SU-DHL-6 (cell line): ENCODE measurements at regions not wholly inside any gene's neighbourhood (a gene's known extent, or its start where the extent isn't known, plus 50 kb on each side); places are given as distances from the start of the nearest gene placed in this dataset.

Experiments
- EZH2phosphoT487 ChIP-seq: fragments of 200-600 bp; sonication (generic), shearing (Covaris generic); conservative IDR thresholded peaks from 2 replicates; pipeline ENCODE4 v1.6.1; 2018; ENCODE audit warnings: mild to moderate bottlenecking, antibody characterized with exemption, low read length, moderate library complexity, mixed read lengths
- TF ChIP-seq, protein P1 (sequence below): fragments of 200-600 bp; sonication (generic); IDR thresholded peaks from one replicate; pipeline ENCODE4 v1.5.1; 2017; ENCODE audit warnings: antibody characterized with exemption, mild to moderate bottlenecking, low read length, moderate library complexity; ENCODE audit not compliant: insufficient read depth, poor library complexity, severe bottlenecking

DNA sequence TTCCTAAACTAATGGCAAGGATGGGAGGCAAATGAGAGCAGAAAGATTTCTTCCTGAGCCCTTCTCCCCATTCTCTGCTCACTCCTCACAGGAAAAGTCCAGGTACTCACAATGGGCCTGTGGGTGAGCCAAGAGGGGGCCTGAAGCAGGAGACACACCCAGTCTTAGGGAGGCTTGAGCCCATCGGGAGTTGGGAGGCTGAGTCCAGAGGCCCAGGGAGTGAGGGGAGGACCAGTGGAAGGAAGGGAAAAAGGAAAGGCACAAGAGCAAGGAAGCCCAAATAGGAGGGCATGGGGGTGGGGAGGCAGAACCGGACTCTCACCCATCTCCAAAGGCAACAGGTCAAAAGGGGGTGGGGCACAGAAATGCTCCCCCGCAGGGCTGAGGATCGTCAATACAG lies 68.1 kb upstream of the CNEP1R1 start:
- TF ChIP-seq, protein P1, sequence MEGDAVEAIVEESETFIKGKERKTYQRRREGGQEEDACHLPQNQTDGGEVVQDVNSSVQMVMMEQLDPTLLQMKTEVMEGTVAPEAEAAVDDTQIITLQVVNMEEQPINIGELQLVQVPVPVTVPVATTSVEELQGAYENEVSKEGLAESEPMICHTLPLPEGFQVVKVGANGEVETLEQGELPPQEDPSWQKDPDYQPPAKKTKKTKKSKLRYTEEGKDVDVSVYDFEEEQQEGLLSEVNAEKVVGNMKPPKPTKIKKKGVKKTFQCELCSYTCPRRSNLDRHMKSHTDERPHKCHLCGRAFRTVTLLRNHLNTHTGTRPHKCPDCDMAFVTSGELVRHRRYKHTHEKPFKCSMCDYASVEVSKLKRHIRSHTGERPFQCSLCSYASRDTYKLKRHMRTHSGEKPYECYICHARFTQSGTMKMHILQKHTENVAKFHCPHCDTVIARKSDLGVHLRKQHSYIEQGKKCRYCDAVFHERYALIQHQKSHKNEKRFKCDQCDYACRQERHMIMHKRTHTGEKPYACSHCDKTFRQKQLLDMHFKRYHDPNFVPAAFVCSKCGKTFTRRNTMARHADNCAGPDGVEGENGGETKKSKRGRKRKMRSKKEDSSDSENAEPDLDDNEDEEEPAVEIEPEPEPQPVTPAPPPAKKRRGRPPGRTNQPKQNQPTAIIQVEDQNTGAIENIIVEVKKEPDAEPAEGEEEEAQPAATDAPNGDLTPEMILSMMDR: no peak
- TF ChIP-seq EZH2phosphoT487: no peak
